K562 (cell line): ENCODE measurements at regions not wholly inside any gene's neighbourhood (a gene's known extent, or its start where the extent isn't known, plus 50 kb on each side); places are given as distances from the start of the nearest gene placed in this dataset.

Experiments
- GABPA ChIP-seq: fragments of 200-800 bp; sonication (Bioruptor generic); conservative IDR thresholded peaks from 2 replicates; pipeline ENCODE4 v1.6.1; 2016; ENCODE audit warnings: low read depth, missing genetic modification characterization, missing compliant biosample characterization
- GABPB2 ChIP-seq: fragments of 250-450 bp; sonication (Bioruptor Pico); conservative IDR thresholded peaks from 2 replicates; pipeline ENCODE4 v1.5.1; 2021; ENCODE audit warnings: mild to moderate bottlenecking
- JUND ChIP-seq, 2 experiments: IDR thresholded peaks; 2 replicates in 1 of 2; 3 replicates in 1 of 2; pipeline ENCODE4 v1.6.1; 2011; ENCODE audit warnings: borderline replicate concordance in 2 of 2, low read depth in 2 of 2, low read length in 2 of 2, improper control_type of control experiment in 1 of 2, missing biosample characterization in 1 of 2, missing genetic modification characterization in 1 of 2, missing genetic modification reagents in 1 of 2
- KDM1A ChIP-seq, 2 experiments: fragments of 450-650 bp; IDR thresholded peaks; 2 replicates each; pipeline ENCODE4 v1.6.1; 2016; ENCODE audit warnings: mild to moderate bottlenecking in 2 of 2
- MXI1 ChIP-seq: IDR thresholded peaks from 2 replicates; pipeline ENCODE4 v1.6.1; 2011; ENCODE audit warnings: low read depth, mild to moderate bottlenecking, improper control_type of control experiment, low read length
- PHF20 ChIP-seq: fragments of 450-650 bp; IDR thresholded peaks from 2 replicates; pipeline ENCODE4 v1.6.1; 2018; ENCODE audit not compliant: partially characterized antibody
- RERE ChIP-seq: sonication (generic); formaldehyde crosslinking; IDR thresholded peaks from 2 replicates; pipeline ENCODE4 v1.8.0; 2023; ENCODE audit warnings: missing genetic modification reagents, mild to moderate bottlenecking, borderline replicate concordance
- SMC3 ChIP-seq: conservative IDR thresholded peaks from 2 replicates; pipeline ENCODE4 v1.6.1; 2011; ENCODE audit warnings: low read depth, low read length, improper control_type of control experiment; ENCODE audit not compliant: insufficient read depth
- SRF ChIP-seq, 2 experiments: fragments of 250-450, 450-650 bp in 1 of 2; sonication (Bioruptor Pico) in 1 of 2; sonication (generic) in 1 of 2; formaldehyde crosslinking; IDR thresholded peaks; 2 replicates each; pipeline versions ENCODE4 v1.5.0 to v1.5.1; 2020 to 2022; ENCODE audit warnings: mild to moderate bottlenecking in 1 of 2, missing genetic modification reagents in 1 of 2
- TAF7 ChIP-seq: fragments of 450-650 bp; IDR thresholded peaks from 2 replicates; pipeline ENCODE4 v1.6.1; 2016; ENCODE audit warnings: missing genetic modification characterization, missing compliant biosample characterization
- TARDBP ChIP-seq: fragments of 450-650 bp; IDR thresholded peaks from 2 replicates; pipeline ENCODE4 v1.6.1; 2016
- ZBED1 ChIP-seq: IDR thresholded peaks from 2 replicates; pipeline ENCODE4 v1.6.1; 2014
- ZNF408 ChIP-seq: fragments of 250-450 bp; sonication (Bioruptor Pico); IDR thresholded peaks from 2 replicates; pipeline ENCODE4 v1.4.0; 2020; ENCODE audit warnings: low read depth, mild to moderate bottlenecking, moderate library complexity
- TF ChIP-seq, protein P1 (sequence below), 2 experiments: fragments of 450-650 bp; formaldehyde crosslinking in 1 of 2; IDR thresholded peaks; 2 replicates each; pipeline versions ENCODE4 v1.4.0 to v1.6.1; 2014 to 2020; ENCODE audit warnings: mild to moderate bottlenecking in 2 of 2, borderline replicate concordance in 1 of 2, low read depth in 1 of 2

- TF ChIP-seq RERE (CRISPR knock-in tag), result no peak
- no peak for TF ChIP-seq GABPA (tag)
- TF ChIP-seq TAF7 (tag), result no peak
- TF ChIP-seq, protein P1, sequence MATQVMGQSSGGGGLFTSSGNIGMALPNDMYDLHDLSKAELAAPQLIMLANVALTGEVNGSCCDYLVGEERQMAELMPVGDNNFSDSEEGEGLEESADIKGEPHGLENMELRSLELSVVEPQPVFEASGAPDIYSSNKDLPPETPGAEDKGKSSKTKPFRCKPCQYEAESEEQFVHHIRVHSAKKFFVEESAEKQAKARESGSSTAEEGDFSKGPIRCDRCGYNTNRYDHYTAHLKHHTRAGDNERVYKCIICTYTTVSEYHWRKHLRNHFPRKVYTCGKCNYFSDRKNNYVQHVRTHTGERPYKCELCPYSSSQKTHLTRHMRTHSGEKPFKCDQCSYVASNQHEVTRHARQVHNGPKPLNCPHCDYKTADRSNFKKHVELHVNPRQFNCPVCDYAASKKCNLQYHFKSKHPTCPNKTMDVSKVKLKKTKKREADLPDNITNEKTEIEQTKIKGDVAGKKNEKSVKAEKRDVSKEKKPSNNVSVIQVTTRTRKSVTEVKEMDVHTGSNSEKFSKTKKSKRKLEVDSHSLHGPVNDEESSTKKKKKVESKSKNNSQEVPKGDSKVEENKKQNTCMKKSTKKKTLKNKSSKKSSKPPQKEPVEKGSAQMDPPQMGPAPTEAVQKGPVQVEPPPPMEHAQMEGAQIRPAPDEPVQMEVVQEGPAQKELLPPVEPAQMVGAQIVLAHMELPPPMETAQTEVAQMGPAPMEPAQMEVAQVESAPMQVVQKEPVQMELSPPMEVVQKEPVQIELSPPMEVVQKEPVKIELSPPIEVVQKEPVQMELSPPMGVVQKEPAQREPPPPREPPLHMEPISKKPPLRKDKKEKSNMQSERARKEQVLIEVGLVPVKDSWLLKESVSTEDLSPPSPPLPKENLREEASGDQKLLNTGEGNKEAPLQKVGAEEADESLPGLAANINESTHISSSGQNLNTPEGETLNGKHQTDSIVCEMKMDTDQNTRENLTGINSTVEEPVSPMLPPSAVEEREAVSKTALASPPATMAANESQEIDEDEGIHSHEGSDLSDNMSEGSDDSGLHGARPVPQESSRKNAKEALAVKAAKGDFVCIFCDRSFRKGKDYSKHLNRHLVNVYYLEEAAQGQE (IDR thresholded peaks at IDR 0.05; ENCODE audit: borderline replicate concordance), result no peak
- TF ChIP-seq, protein P1 (CRISPR knock-in tag; IDR thresholded peaks at IDR 0.05; ENCODE audit: low read depth), result no peak
- no peak for TF ChIP-seq ZBED1
- TF ChIP-seq PHF20, result no peak
- TF ChIP-seq MXI1, result no peak
- no peak for TF ChIP-seq TARDBP
- TF ChIP-seq GABPB2 (CRISPR knock-in tag), result no peak
- no peak for TF ChIP-seq KDM1A (IDR thresholded peaks at IDR 0.05)
- TF ChIP-seq SMC3, result no peak
- TF ChIP-seq JUND (IDR thresholded peaks at IDR 0.05; ENCODE audit: borderline replicate concordance, low read depth, low read length), result peak; percentile 22; the same call in 1 of the 2 replicates
- TF ChIP-seq JUND (tag; IDR thresholded peaks at IDR 0.05; ENCODE audit: borderline replicate concordance, low read depth, low read length), result no peak; the same call in 2 of the 3 replicates
- TF ChIP-seq ZNF408, result no peak
- no peak for TF ChIP-seq SRF (CRISPR knock-in tag; IDR thresholded peaks at IDR 0.05)
Measured at GRCh38 chr5:57696825-57697570, 214.4 kb upstream of the ACTBL2 start (continued).
